ENCODE measurements at regions not wholly inside any gene's neighbourhood (a gene's known extent, or its start where the extent isn't known, plus 50 kb on each side); places are given as distances from the start of the nearest gene placed in this dataset.
"Not testable (repeated sequence)": the region's sequence is repeated elsewhere in the genome, so short reads cannot be mapped to it uniquely, and the experiment has no call there.

DNA sequence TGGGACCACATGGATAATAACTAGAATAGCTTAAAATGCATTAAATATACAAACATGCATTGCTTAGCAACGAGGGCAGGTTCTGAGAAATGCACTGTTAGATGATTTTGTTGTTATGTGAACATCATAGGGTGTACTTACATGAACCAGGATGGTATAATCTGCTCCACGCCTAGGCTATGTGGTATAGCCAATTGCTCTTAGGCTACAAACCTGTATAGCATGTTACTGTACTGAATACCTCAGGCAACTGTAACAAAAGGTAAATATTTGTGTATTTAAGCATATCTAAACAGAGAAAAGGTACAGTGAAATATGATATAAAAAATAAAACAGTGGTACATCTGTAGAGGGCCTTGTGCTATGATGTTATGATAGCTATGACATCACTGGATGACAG lies 169.2 kb upstream of the IL15 start:
- H3K27me3 Mint-ChIP-seq = no peaks in the 10 kb centered on the region
- CTCF ChIA-PET = no interaction called here
- no peaks in the 10 kb centered on the region for H3K4me1 Mint-ChIP-seq
- peaks cover 1% of the 10 kb centered on the region for H3K9me3 Mint-ChIP-seq (ENCODE audit: low read depth)
- no peaks in the 10 kb centered on the region for H3K36me3 Mint-ChIP-seq (ENCODE audit: low read depth)
- intact Hi-C loops (cut with DNase I, micrococcal nuclease) = no loop called here
- POLR2A ChIA-PET = no interaction called here
- no peak overlapping the region for H3K4me3 Mint-ChIP-seq
- ATAC-seq = no peak
- no peak overlapping the region for H3K27ac Mint-ChIP-seq
- no peak for DNase-seq

DNA sequence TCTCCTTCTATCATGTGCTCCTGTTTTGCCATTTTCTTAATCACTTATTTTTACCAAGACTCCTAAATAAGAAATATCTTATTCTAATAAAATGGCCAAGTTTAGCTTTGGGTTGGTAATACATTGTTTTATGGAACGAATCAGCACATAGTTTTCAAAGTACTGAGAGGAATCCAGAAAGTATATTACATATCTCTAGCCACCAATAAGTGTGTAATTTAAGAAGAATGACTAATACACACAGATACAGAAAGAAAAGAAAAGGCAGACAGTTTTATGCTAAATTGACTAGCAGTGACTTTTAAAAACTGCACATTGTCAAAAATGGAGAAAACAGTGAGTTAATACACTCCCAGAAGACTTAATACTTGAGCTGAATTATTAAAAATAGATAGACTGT lies 167.0 kb upstream of the IL15 start:
- no peaks in the 10 kb centered on the region for H3K36me3 Mint-ChIP-seq (ENCODE audit: low read depth)
- no peak overlapping the region for H3K4me3 Mint-ChIP-seq
- no peak for ATAC-seq
- no peak overlapping the region for H3K27ac Mint-ChIP-seq
- ChIA-PET CTCF (no interaction called here), POLR2A (no interaction called here)
- intact Hi-C loops (cut with DNase I, micrococcal nuclease) = no loop called here
- DNase-seq = no peak
- no peaks in the 10 kb centered on the region for H3K9me3 Mint-ChIP-seq (ENCODE audit: low read depth)
- H3K4me1 Mint-ChIP-seq = no peaks in the 10 kb centered on the region
- H3K27me3 Mint-ChIP-seq = no peaks in the 10 kb centered on the region

DNA sequence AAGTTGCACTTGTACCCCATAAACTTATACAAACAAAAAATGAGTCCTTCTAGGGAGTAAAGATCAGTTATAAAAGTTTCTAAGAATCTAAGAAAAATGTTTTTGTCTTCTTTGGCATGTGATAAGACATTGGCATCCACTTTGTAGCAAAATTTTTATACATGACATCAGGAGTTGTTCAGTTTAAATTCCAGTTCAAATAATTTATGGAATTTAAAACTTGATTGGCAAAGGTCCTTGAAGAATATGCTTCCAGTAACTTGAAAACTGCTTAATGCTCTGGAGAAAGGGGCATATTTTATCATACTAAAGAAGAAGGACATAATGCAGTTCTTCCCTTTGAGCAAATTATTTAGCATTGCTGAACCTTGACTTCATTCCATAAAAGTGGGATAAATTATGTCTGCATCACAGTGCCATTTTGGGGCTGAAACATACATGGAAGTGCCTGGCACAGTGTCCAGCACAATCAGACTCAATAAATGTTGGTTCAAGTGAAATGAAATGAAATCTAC lies 163.3 kb upstream of the IL15 start:
- no peaks in the 10 kb centered on the region for H3K36me3 Mint-ChIP-seq (ENCODE audit: low read depth)
- no peak for DNase-seq
- CTCF ChIA-PET = interaction anchor here (0.6 kb wide), 1 partner anchor 167 kb away, joined by 3 read pairs; no protein-coding TSS in a partner anchor
- ATAC-seq = no peak
- no peak overlapping the region for H3K4me3 Mint-ChIP-seq
- no peaks in the 10 kb centered on the region for H3K9me3 Mint-ChIP-seq (ENCODE audit: low read depth)
- H3K27ac Mint-ChIP-seq = no peak overlapping the region
- POLR2A ChIA-PET = no interaction called here
- intact Hi-C loops (cut with DNase I, micrococcal nuclease) = no loop called here
- no peaks in the 10 kb centered on the region for H3K4me1 Mint-ChIP-seq
- H3K27me3 Mint-ChIP-seq = no peaks in the 10 kb centered on the region

DNA sequence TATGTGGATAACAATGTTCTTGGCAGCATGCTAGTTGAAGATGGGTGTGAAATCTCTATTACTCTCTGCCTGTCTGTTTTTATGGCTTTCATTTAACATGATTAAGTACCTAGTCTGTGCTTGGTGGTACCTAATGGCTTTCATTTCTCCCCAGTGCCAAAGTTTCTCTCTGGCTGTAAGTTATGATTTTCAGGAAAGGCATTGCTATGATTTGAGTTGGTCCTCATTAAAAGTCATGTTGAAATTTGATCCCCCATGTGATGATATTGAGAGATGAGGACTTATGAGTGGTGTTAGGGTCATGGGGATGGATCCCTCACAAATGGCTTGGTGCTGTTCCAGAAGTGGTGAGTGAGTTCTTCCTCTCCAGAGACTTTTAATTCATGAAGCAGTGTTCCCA lies 162.4 kb upstream of the IL15 start:
- no peak for ATAC-seq
- H3K4me1 Mint-ChIP-seq = no peaks in the 10 kb centered on the region
- no peak for DNase-seq
- no peaks in the 10 kb centered on the region for H3K36me3 Mint-ChIP-seq (ENCODE audit: low read depth)
- ChIA-PET CTCF (interaction anchor here (0.8 kb wide), 1 partner anchor 12 kb away, joined by 3 read pairs; no protein-coding TSS in a partner anchor), POLR2A (no interaction called here)
- no peaks in the 10 kb centered on the region for H3K27me3 Mint-ChIP-seq
- H3K4me3 Mint-ChIP-seq = no peak overlapping the region
- intact Hi-C loops (cut with DNase I, micrococcal nuclease) = no loop called here
- no peak overlapping the region for H3K27ac Mint-ChIP-seq
- H3K9me3 Mint-ChIP-seq (ENCODE audit: low read depth) = no peaks in the 10 kb centered on the region

DNA sequence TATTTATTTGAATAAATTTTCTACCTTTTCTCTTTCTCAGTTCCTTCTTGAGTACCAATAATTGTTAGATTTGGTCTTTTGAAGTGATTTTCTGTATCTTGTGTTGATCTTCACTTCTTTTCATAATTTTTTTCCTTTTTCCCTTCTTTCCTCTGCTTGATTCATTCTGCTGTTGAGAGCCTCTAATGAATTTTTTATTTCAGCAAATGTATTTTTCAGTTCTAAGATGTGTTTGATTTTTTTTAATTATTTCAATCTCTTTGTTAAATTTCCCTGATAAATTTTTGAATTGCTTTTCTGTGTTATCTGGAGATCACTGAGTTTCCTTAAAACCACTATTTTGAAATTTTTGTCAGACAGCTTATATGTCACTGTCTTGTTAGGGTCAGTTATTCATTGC lies 155.4 kb upstream of the IL15 start:
- no peak overlapping the region for H3K27ac Mint-ChIP-seq
- no peak for DNase-seq
- intact Hi-C loops (cut with DNase I, micrococcal nuclease) = no loop called here
- no peaks in the 10 kb centered on the region for H3K27me3 Mint-ChIP-seq
- ATAC-seq = no peak
- ChIA-PET POLR2A (no interaction called here), CTCF (no interaction called here)
- H3K9me3 Mint-ChIP-seq (ENCODE audit: low read depth) = peaks cover 21% of the 10 kb centered on the region
- H3K4me3 Mint-ChIP-seq = no peak overlapping the region
- H3K4me1 Mint-ChIP-seq = no peaks in the 10 kb centered on the region
- peaks cover 2% of the 10 kb centered on the region for H3K36me3 Mint-ChIP-seq (ENCODE audit: low read depth)

DNA sequence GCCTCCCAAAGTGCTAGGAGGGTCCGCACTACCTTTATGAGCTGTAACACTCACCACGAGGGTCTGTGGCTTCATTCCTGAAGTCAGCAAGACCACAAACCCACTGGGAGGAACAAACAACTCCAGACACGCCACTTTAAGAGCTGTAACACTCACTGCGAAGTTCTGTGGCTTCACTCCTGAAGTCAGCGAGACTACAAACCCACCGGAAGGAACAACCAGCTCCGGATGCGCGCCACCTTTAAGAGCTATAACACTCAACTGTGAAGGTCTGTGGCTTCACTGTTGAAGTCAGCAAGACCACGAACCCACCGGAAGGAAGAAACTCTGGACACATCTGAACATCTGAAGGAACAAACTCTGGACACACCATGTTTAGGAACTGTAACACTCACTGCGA lies 152.1 kb upstream of the IL15 start:
- H3K36me3 Mint-ChIP-seq (ENCODE audit: low read depth); intact Hi-C loops (cut with DNase I, micrococcal nuclease); POLR2A ChIA-PET; H3K27me3 Mint-ChIP-seq; CTCF ChIA-PET; H3K4me3 Mint-ChIP-seq; ATAC-seq; DNase-seq; H3K27ac Mint-ChIP-seq; H3K4me1 Mint-ChIP-seq: not testable (repeated sequence)
- peaks cover 22% of the 10 kb centered on the region for H3K9me3 Mint-ChIP-seq (ENCODE audit: low read depth)

DNA sequence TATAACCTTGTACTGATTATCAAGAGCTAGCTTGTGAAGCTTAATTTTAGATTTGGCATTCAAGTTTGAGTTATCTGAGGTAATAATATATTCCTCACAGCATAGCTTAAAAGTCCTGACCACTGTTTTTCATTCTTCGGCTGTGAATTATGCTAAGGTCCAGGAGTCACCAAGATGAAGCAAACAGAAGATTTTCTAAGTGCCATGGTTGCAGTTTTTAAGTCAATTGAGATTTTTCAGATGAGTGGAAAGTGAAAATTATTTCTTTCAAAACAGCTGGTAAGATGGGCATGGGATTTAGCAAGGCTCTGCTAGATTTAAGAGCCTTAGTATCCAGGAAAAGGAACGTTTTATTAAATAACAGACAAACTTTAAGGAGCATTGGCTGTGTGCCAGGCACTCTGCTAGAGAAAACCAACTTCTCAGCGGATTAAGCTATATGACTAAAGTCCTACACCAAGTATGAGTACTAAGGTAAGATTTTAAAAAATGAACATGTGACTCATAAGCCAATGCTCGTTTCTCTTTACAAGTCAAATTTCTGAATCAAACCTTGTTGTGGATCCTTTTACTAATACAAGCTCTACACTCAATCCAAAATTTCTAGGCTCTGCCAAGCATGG lies 149.9 kb upstream of the IL15 start:
- Mint-ChIP-seq H3K27ac (no peak overlapping the region), H3K36me3 (ENCODE audit: low read depth) (no peaks in the 10 kb centered on the region), H3K4me3 (no peak overlapping the region), H3K9me3 (ENCODE audit: low read depth) (peaks cover 6% of the 10 kb centered on the region), H3K4me1 (no peaks in the 10 kb centered on the region), H3K27me3 (peaks cover 6% of the 10 kb centered on the region)
- DNase-seq (no peak), ATAC-seq (no peak)
- ChIA-PET POLR2A (interaction anchor here (0.5 to 0.7 kb wide), 2 partner anchors 9 to 242 kb away, joined by 3 read pairs; no protein-coding TSS in a partner anchor), CTCF (interaction anchor here (0.8 kb wide), 2 partner anchors 12 to 257 kb away, joined by 3 read pairs; no protein-coding TSS in a partner anchor)
- intact Hi-C loops (cut with DNase I, micrococcal nuclease) = no loop called here

DNA sequence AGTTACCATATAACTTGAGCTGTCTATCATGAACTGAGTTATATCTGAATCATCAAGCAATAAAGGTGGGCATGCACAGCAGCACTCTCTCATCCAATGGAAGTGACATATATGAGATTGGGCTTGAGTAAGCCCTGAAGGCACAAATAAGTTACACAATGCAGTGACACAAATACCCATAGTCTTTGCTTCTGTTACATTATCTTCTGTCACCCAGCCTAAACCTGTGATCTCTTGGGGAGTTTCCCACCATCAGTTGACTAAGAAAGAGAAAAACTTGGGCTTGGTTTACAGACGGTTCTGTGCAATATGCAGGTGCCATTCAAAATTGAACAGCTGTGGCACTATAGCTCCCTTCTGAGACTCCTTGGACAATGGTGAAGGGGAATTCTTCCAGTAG lies 138.8 kb upstream of the IL15 start:
- no peak overlapping the region for H3K27ac Mint-ChIP-seq
- ATAC-seq = peak; percentile 69
- no peaks in the 10 kb centered on the region for H3K36me3 Mint-ChIP-seq (ENCODE audit: low read depth)
- intact Hi-C loops (cut with DNase I, micrococcal nuclease) = no loop called here
- H3K4me1 Mint-ChIP-seq = no peaks in the 10 kb centered on the region
- ChIA-PET CTCF (interaction anchor here (0.5 to 0.6 kb wide), 2 partner anchors 10 to 478 kb away, joined by 3 read pairs; no protein-coding TSS in a partner anchor), POLR2A (interaction anchor here (0.6 kb wide), 1 partner anchor 197 kb away, joined by 8 read pairs; no protein-coding TSS in a partner anchor)
- DNase-seq = no peak
- H3K27me3 Mint-ChIP-seq = peaks cover 2% of the 10 kb centered on the region
- H3K9me3 Mint-ChIP-seq (ENCODE audit: low read depth) = no peaks in the 10 kb centered on the region
- no peak overlapping the region for H3K4me3 Mint-ChIP-seq

DNA sequence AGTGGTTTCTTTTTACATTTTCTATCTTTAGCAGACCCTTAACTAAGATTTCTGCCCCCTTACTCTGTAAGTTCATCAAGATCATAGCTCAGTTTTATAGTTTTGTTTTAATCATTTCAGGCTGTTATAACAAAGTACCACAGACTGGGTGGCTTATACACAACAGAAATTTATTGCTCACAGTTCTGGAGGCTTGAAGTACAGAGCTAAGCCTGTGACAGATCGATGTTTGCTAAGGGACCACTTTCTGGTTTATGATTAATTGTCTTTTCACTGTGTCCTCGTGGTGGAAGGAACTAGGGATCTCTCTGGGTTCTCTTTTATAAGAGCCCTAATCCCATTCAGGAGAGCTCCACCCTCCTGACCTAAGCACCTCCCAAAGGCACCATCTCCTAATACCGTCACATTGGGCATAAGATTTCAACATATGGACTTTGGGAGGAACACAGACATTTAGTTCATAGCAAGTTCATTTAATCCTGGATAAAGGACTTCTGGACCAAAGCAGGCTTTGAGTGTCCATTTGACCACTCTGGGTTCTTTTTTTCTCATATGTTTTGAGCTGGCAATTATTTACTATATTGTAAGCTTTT lies 137.0 kb upstream of the IL15 start:
- H3K27ac Mint-ChIP-seq = no peak overlapping the region
- POLR2A ChIA-PET = no interaction called here
- H3K9me3 Mint-ChIP-seq (ENCODE audit: low read depth) = no peaks in the 10 kb centered on the region
- DNase-seq (no peak), ATAC-seq (no peak)
- CTCF ChIA-PET = no interaction called here
- H3K27me3 Mint-ChIP-seq = peaks cover under 1% of the 10 kb centered on the region
- H3K4me3 Mint-ChIP-seq = no peak overlapping the region
- no peaks in the 10 kb centered on the region for H3K36me3 Mint-ChIP-seq (ENCODE audit: low read depth)
- intact Hi-C loops (cut with DNase I, micrococcal nuclease) = no loop called here
- no peaks in the 10 kb centered on the region for H3K4me1 Mint-ChIP-seq

DNA sequence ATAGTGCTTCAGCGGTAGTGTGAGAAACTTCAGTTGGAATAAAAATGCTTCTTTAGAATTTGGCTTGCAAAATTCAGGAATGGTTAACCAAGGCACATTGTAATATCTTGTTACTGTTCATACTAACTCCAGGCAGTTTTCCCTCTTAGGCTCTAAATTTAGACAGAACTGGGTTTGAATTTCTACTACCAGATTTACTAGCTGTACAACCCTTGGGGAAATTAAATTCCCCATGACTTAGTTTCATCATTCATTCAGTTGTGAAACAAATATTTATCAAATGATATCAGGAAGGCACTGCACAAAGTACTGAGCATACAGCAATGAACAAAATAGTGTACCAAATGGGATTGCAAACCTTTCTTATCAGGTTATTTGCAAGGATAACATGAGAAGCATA lies 135.0 kb upstream of the IL15 start:
- ChIA-PET CTCF (no interaction called here), POLR2A (no interaction called here)
- no peaks in the 10 kb centered on the region for H3K4me1 Mint-ChIP-seq
- intact Hi-C loops (cut with DNase I, micrococcal nuclease) = no loop called here
- H3K4me3 Mint-ChIP-seq = no peak overlapping the region
- H3K36me3 Mint-ChIP-seq (ENCODE audit: low read depth) = no peaks in the 10 kb centered on the region
- no peak overlapping the region for H3K27ac Mint-ChIP-seq
- DNase-seq (no peak), ATAC-seq (no peak)
- no peaks in the 10 kb centered on the region for H3K9me3 Mint-ChIP-seq (ENCODE audit: low read depth)
- no peaks in the 10 kb centered on the region for H3K27me3 Mint-ChIP-seq

DNA sequence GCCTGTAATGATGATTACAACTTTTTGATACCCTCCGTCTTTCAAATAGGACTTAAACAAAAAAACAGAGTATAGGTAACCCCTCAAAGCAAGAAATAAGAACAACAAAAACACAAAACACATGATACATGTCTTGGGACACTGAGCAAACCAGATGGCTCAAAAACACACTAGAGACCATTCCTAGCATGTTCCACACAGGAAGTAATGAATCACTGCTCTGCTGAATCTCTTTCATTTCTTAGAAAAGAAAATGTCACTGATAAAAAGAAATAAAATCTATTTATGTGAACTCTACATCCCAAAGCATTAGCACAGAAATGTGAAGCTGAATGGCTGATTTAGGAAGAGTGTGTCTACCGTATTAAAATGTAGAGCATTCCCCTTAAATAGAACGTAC lies 134.5 kb upstream of the IL15 start:
- CTCF ChIA-PET = no interaction called here
- no peaks in the 10 kb centered on the region for H3K9me3 Mint-ChIP-seq (ENCODE audit: low read depth)
- POLR2A ChIA-PET = no interaction called here
- no peak overlapping the region for H3K27ac Mint-ChIP-seq
- no peak overlapping the region for H3K4me3 Mint-ChIP-seq
- no peaks in the 10 kb centered on the region for H3K36me3 Mint-ChIP-seq (ENCODE audit: low read depth)
- DNase-seq (no peak), ATAC-seq (no peak)
- no peaks in the 10 kb centered on the region for H3K27me3 Mint-ChIP-seq
- no peaks in the 10 kb centered on the region for H3K4me1 Mint-ChIP-seq
- intact Hi-C loops (cut with DNase I, micrococcal nuclease) = no loop called here

DNA sequence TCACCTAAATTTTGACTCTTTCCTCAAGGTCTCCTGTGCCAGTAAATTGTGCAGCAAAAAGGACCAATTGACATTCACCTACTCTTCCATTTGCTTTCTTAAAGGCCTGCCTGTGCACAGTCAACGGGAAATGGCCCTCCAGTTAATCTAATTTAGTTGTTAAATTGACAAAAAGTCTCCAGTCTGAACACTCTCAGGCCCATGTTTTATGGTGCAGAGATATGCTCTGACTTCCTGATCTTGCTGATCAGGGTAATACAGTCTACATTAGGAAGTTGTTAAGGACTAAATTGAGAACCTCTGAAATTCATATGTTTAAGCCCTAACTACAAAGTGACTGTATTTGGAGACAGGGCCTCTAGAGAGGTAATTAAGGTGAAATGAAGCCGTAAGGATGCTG lies 133.6 kb upstream of the IL15 start:
- DNase-seq = no peak
- H3K27ac Mint-ChIP-seq = no peak overlapping the region
- no peaks in the 10 kb centered on the region for H3K9me3 Mint-ChIP-seq (ENCODE audit: low read depth)
- H3K36me3 Mint-ChIP-seq (ENCODE audit: low read depth) = no peaks in the 10 kb centered on the region
- ChIA-PET POLR2A (no interaction called here), CTCF (no interaction called here)
- no peak overlapping the region for H3K4me3 Mint-ChIP-seq
- no peaks in the 10 kb centered on the region for H3K4me1 Mint-ChIP-seq
- no peak for ATAC-seq
- H3K27me3 Mint-ChIP-seq = no peaks in the 10 kb centered on the region
- intact Hi-C loops (cut with DNase I, micrococcal nuclease) = no loop called here
